OCI-LY3 (cell line): ENCODE measurements at regions not wholly inside any gene's neighbourhood (a gene's known extent, or its start where the extent isn't known, plus 50 kb on each side); places are given as distances from the start of the nearest gene placed in this dataset.

Source experiments
- CTCF ChIP-seq: fragments of 200-600, 300-600 bp; sonication (generic); IDR thresholded peaks from 2 replicates; pipeline ENCODE4 v1.5.1; 2014; ENCODE audit warnings: antibody characterized with exemption, low read length, low read depth
- EZH2phosphoT487 ChIP-seq: fragments of 200-600 bp; shearing (Covaris generic); IDR thresholded peaks from 2 replicates; pipeline ENCODE4 v1.6.1; 2018; ENCODE audit warnings: antibody characterized with exemption, mixed run types, low read depth

- TF ChIP-seq CTCF (no peak), EZH2phosphoT487 (no peak)
These were observed 180.9 kb downstream of the KCNRG start for GRCh38 chr13:50196118-50196517.
